Liver (tissue), 2 donors: ENCODE measurements at regions not wholly inside any gene's neighbourhood (a gene's known extent, or its start where the extent isn't known, plus 50 kb on each side); places are given as distances from the start of the nearest gene placed in this dataset.

Source experiments
- CTCF ChIP-seq: fragments of 150-350 bp; IDR thresholded peaks from 2 replicates; pipeline ENCODE4 v1.5.1; 2017; ENCODE audit warnings: improper control_type of control experiment, low read depth, low read length; ENCODE audit not compliant: missing input control
- ZBTB33 ChIP-seq: IDR thresholded peaks from 2 replicates; pipeline ENCODE4 v1.6.1; 2016; ENCODE audit warnings: antibody characterized with exemption
- donor health status: healthy.

- TF ChIP-seq CTCF (no peak), ZBTB33 (no peak)
Measured at GRCh38 chr2:83487451-83487850, 971.6 kb downstream of the SUCLG1 start.
